ENCODE measurements at regions not wholly inside any gene's neighbourhood (a gene's known extent, or its start where the extent isn't known, plus 50 kb on each side); places are given as distances from the start of the nearest gene placed in this dataset.
"Not testable (repeated sequence)": the region's sequence is repeated elsewhere in the genome, so short reads cannot be mapped to it uniquely, and the experiment has no call there.

DNA sequence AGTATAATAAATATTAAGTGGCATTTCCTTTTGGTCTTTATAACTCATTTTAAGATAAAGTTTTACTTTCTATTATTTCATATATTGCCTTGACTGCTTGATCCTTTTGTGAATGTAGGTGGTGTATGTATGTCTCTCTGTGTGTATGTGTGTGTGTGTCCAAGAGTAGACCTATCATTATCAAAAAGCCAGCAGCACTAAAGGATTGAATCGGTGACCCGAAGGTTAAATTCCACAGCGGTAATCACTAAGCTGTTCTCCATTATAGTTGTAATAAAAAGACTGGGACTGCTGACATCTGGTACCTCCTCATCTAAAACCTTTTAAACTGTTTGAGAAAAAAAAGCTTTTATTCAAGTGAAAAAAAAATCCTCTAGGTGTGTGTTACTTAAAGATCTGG, 1014.8 kb downstream of the PCDH7 start:
- CTCF ChIA-PET = no interaction called here
- no peak for TF ChIP-seq CTCF (IDR thresholded peaks at IDR 0.05; ENCODE audit: control extremely low read depth, extremely low read depth, low read depth, missing control alignments)
- POLR2A ChIA-PET = no interaction called here
- DNase-seq (ENCODE audit: extremely low spot score) = no peak

GRCh38 chr4:31737419-31737818, 1017.2 kb downstream of the PCDH7 start:
- ChIA-PET CTCF (no interaction called here), POLR2A (no interaction called here)
- DNase-seq (ENCODE audit: extremely low spot score) = peak; percentile 10
- no peak for TF ChIP-seq CTCF (IDR thresholded peaks at IDR 0.05; ENCODE audit: control extremely low read depth, extremely low read depth, low read depth, missing control alignments)

- no peak for DNase-seq (ENCODE audit: extremely low spot score)
- ChIA-PET POLR2A (no interaction called here), CTCF (no interaction called here)
- no peak for TF ChIP-seq CTCF (IDR thresholded peaks at IDR 0.05; ENCODE audit: control extremely low read depth, extremely low read depth, low read depth, missing control alignments)
Measured at GRCh38 chr4:31741326-31741725, 1021.2 kb downstream of the PCDH7 start.

GRCh38 chr4:31748382-31748781, 1028.2 kb downstream of the PCDH7 start:
- ChIA-PET CTCF (no interaction called here), POLR2A (no interaction called here)
- DNase-seq (ENCODE audit: extremely low spot score) = no peak
- TF ChIP-seq CTCF (IDR thresholded peaks at IDR 0.05; ENCODE audit: control extremely low read depth, extremely low read depth, low read depth, missing control alignments) = no peak

DNA sequence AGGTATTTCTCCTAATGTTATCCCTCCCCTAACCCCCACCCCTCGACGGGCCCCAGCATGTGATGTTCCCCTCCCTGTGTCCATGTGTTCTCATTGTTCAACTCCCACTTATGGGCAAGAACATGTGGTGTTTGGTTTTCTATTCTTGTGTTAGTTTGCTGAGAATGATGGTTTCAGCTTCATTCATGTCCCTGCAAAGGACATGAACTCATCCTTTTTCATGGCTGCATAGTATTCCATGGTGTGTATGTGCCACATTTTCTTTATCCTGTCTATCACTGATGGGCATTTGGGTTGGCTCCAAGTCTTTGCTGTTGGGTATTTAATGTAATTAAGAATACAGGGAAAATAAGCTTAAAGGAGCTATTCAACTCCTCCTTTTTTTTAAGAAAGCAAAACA, 1030.4 kb downstream of the PCDH7 start:
- DNase-seq (ENCODE audit: extremely low spot score); POLR2A ChIA-PET; CTCF ChIA-PET: not testable (repeated sequence)

DNA sequence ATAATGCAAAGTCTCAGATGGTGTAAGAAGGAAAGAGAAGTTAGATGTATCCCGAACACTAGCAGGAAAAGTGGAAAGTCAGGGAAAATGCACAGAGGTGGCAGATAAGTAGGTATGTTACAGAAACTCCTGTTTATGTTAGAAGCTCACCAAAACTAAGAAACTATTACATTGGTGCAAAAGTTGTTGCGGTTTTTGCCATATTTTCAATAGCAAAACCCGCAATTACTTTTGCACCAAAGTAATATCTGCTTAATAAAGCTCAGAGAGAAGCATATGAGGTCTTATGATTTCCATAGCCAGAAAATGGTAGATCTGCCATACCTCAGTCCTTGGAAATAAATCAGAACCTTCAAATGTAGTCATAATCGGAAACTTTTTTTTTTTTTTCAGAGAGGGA, 1035.6 kb downstream of the PCDH7 start:
- CTCF ChIA-PET = interaction anchor here (1.2 to 1.8 kb wide), 4 partner anchors 8 to 33 kb away, joined by 3 to 4 read pairs (median 4); no protein-coding TSS in a partner anchor
- POLR2A ChIA-PET = no interaction called here
- DNase-seq (ENCODE audit: extremely low spot score) = no peak
- TF ChIP-seq CTCF (IDR thresholded peaks at IDR 0.05; ENCODE audit: control extremely low read depth, extremely low read depth, low read depth, missing control alignments) = no peak

GRCh38 chr4:31768756-31769155, 1048.6 kb downstream of the PCDH7 start:
- no peak for DNase-seq (ENCODE audit: extremely low spot score)
- ChIA-PET POLR2A (no interaction called here), CTCF (no interaction called here)
- TF ChIP-seq CTCF (IDR thresholded peaks at IDR 0.05; ENCODE audit: control extremely low read depth, extremely low read depth, low read depth, missing control alignments) = no peak
